ENCODE measurements at regions not wholly inside any gene's neighbourhood (a gene's known extent, or its start where the extent isn't known, plus 50 kb on each side); places are given as distances from the start of the nearest gene placed in this dataset.

DNA sequence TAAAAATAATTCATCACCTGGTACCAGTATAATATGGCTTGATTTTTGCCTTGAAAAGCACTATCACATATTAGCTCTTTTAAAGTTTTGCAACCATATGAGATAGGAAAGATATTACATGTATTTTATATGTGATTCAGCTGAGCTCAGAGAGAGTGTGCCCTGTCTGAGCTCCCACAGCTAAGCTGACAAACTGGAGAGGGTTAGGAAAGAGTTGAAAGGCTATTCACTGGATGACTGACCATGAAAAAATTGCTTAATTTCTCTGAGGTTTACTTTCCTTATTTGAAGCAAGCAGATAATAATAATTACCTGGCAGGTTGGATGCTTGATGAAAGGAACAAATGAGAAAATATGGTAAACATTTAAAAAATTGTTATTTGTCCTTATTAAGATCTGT is 97.4 kb upstream of the CCDC80 start:
- TF ChIP-seq POLR2A (IDR thresholded peaks at IDR 0.05) = no peak
- no peak for TF ChIP-seq POLR2AphosphoS5 (IDR thresholded peaks at IDR 0.05)
- TF ChIP-seq, protein P1, sequence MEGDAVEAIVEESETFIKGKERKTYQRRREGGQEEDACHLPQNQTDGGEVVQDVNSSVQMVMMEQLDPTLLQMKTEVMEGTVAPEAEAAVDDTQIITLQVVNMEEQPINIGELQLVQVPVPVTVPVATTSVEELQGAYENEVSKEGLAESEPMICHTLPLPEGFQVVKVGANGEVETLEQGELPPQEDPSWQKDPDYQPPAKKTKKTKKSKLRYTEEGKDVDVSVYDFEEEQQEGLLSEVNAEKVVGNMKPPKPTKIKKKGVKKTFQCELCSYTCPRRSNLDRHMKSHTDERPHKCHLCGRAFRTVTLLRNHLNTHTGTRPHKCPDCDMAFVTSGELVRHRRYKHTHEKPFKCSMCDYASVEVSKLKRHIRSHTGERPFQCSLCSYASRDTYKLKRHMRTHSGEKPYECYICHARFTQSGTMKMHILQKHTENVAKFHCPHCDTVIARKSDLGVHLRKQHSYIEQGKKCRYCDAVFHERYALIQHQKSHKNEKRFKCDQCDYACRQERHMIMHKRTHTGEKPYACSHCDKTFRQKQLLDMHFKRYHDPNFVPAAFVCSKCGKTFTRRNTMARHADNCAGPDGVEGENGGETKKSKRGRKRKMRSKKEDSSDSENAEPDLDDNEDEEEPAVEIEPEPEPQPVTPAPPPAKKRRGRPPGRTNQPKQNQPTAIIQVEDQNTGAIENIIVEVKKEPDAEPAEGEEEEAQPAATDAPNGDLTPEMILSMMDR (IDR thresholded peaks at IDR 0.05) = no peak
- TF ChIP-seq EP300 (IDR thresholded peaks at IDR 0.05) = no peak
- Histone ChIP-seq H3K4me3 (no peak overlapping the region), H3K9me3 (no peaks in the 10 kb centered on the region), H3K4me1 (no peaks in the 10 kb centered on the region), H3K27me3 (no peaks in the 10 kb centered on the region), H3K27ac (no peak overlapping the region), H3K36me3 (no peaks in the 10 kb centered on the region)
- no peak for ATAC-seq

DNA sequence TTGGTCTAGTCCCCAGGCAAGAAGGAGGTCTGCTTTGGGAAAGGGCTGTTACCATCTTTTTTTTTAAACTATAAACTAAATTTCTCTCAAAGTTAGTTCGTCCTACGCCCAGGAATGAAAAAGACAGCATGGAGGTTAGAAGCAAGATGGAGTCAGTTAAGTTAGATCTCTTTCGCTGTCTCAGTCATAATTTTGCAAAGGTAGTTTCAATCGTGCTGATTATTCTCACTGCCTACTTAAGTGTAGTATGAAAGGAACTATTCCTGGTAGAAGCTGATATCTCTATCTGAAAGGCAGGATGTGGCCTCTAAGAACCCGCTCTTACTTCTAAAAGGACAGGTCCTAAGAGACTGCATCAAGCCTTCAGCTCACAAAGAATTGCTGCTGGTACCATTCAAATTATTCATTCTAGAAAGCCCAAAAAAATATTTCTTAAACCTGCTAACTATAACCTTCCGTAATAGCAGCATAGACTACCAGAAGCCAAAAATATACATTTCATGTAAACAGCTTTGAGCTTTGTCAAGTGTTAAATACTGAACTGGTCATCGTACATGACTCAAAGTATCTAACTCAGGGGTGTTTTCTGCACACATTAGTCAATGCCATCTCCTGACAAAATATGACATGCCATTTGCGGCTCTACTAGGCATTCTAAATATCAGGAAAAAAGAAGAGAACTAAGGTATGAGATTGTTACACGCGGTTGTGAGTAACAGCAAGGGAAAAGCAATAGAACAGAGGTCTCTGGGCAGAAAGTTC is 96.0 kb upstream of the CCDC80 start:
- no peak for ATAC-seq
- WGBS, 2 donors (ENCODE audit: low coverage in 1 of 2) = 77 to 88% methylated on average over 7 to 10 of the region's 10 CpGs
- TF ChIP-seq, protein P1 (IDR thresholded peaks at IDR 0.05) = no peak
- TF ChIP-seq EP300 (IDR thresholded peaks at IDR 0.05) (no peak), POLR2AphosphoS5 (IDR thresholded peaks at IDR 0.05) (no peak), POLR2A (IDR thresholded peaks at IDR 0.05) (no peak)
- no peaks in the 10 kb centered on the region for H3K27me3 ChIP-seq
- no peak overlapping the region for H3K4me3 ChIP-seq
- no peaks in the 10 kb centered on the region for H3K36me3 ChIP-seq
- H3K4me1 ChIP-seq = no peaks in the 10 kb centered on the region
- no peaks in the 10 kb centered on the region for H3K9me3 ChIP-seq
- H3K27ac ChIP-seq = no peak overlapping the region

DNA sequence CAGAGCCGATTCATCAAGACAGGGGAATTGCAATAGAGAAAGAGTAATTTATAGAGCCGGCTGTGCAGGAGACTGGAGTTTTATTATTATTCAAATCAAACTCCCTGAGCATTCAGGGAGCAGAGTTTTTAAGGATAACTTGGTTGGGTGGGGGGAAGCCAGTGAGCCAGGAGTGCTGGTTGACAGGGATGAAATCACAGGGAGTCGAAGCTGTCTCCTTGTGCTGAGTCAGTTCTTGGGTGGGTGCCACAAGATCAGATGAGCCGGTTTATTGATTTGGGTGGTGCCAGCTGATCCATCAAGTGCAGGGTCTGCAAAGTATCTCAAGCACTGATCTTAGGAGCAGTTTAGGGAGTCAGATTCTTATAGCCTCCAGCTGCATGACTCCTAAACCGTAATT is 95.4 kb upstream of the CCDC80 start:
- 74 to 81% methylated on average over 4 of the region's 5 CpGs for WGBS, 2 donors (ENCODE audit: low coverage in 1 of 2)
- H3K36me3 ChIP-seq = no peaks in the 10 kb centered on the region
- TF ChIP-seq POLR2A (IDR thresholded peaks at IDR 0.05) (no peak), POLR2AphosphoS5 (IDR thresholded peaks at IDR 0.05) (no peak), EP300 (IDR thresholded peaks at IDR 0.05) (no peak)
- TF ChIP-seq, protein P1 (IDR thresholded peaks at IDR 0.05) = no peak

DNA sequence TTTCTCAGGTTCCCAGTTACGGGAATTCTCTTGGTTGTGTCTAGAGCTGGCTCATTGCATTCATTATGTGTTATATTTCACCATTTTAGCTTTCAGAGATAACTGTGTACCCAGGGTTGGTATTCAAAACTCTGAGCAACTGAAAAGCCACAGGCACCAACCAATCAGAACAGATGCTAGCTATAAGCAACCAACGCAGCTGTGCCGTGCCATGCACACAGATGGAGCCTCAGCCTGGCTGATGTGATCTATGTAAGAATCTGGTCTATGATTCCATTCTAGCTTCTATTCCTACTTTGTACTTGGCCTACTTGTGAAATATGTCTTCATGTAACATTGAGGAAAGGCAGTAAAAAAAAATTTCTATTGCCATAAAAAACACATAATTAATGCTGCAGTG is 95.0 kb upstream of the CCDC80 start:
- WGBS, 2 donors (ENCODE audit: low coverage in 1 of 2) = 84 to 100% methylated on average over 1 to 3 of the region's 3 CpGs
- ATAC-seq = no peak
- H3K27ac ChIP-seq = no peak overlapping the region
- H3K27me3 ChIP-seq = no peaks in the 10 kb centered on the region
- H3K4me3 ChIP-seq = no peak overlapping the region
- H3K9me3 ChIP-seq = no peaks in the 10 kb centered on the region
- TF ChIP-seq POLR2AphosphoS5 (IDR thresholded peaks at IDR 0.05) = no peak
- TF ChIP-seq, protein P1 (IDR thresholded peaks at IDR 0.05) = no peak
- TF ChIP-seq POLR2A (IDR thresholded peaks at IDR 0.05) = no peak
- TF ChIP-seq EP300 (IDR thresholded peaks at IDR 0.05) = no peak
- H3K36me3 ChIP-seq = no peaks in the 10 kb centered on the region
- H3K4me1 ChIP-seq = no peaks in the 10 kb centered on the region

More for the DNA sequence above, 95.4 kb upstream of the CCDC80 start:
- H3K27me3 ChIP-seq = no peaks in the 10 kb centered on the region
- no peak overlapping the region for H3K27ac ChIP-seq
- no peaks in the 10 kb centered on the region for H3K9me3 ChIP-seq
- no peak overlapping the region for H3K4me3 ChIP-seq
- no peak for ATAC-seq
- H3K4me1 ChIP-seq = no peaks in the 10 kb centered on the region

DNA sequence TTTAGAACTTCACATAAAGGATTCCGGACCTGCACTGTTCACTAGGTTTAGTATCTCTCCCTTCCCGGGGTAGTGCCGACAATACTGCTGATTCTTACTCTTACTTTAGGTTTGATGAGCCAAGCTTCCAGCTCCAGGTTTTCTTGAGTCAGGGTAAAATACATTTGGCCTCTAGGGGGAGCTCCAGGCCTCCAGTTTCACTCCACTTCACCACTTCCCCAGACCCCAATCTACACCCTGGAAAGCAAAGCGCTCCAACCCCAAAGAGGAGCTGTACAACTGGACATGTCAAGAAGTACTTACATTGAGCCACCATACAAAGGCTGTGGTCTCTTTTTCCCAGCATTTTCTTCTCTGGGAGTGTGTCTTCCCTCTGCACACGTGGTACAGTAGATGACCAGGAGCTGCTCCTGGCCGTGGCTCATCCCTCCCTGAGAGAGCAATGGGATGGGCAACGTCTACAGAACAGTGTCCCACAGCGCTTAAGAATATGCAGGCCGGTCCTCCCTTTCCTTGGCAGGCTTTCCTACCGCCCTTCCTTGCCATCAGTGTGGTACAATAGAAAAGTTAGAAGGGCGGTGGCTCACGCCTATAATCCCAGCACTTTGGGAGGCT is 93.9 kb upstream of the CCDC80 start:
- no peak overlapping the region for H3K4me3 ChIP-seq
- H3K9me3 ChIP-seq = no peaks in the 10 kb centered on the region
- H3K36me3 ChIP-seq = no peaks in the 10 kb centered on the region
- H3K27me3 ChIP-seq = no peaks in the 10 kb centered on the region
- 49 to 83% methylated on average over 1 to 5 of the region's 12 CpGs for WGBS, 2 donors (ENCODE audit: low coverage in 1 of 2)
- no peak for TF ChIP-seq EP300 (IDR thresholded peaks at IDR 0.05)
- TF ChIP-seq POLR2AphosphoS5 (IDR thresholded peaks at IDR 0.05) = no peak
- TF ChIP-seq POLR2A (IDR thresholded peaks at IDR 0.05) = no peak
- TF ChIP-seq, protein P1 (IDR thresholded peaks at IDR 0.05) = peak; percentile 23 to 67 (median 55)
- H3K4me1 ChIP-seq = no peaks in the 10 kb centered on the region
- no peak for ATAC-seq
- H3K27ac ChIP-seq = no peak overlapping the region

Measured in gastroesophageal sphincter (tissue), 4 donors.